Neural crest cell (in vitro differentiated cells): ENCODE measurements at regions not wholly inside any gene's neighbourhood (a gene's known extent, or its start where the extent isn't known, plus 50 kb on each side); places are given as distances from the start of the nearest gene placed in this dataset.

Experiments
- DNase-seq: peaks from one replicate; pipeline ENCODE4 v3.0.0; 2021; ENCODE audit warnings: low read depth, mixed read lengths, low spot score
- H3K27ac Mint-ChIP-seq: one replicate; pipeline ENCODE4 v1.8.0; 2021; ENCODE audit warnings: mild to moderate bottlenecking, mixed read lengths; ENCODE audit not compliant: unreplicated experiment
- H3K27me3 Mint-ChIP-seq: 2 replicates; pipeline ENCODE4 v1.8.0; 2021; ENCODE audit warnings: low read depth, mild to moderate bottlenecking, mixed read lengths
- H3K36me3 Mint-ChIP-seq: 2 replicates; pipeline ENCODE4 v1.8.0; 2021; ENCODE audit warnings: low read depth, mild to moderate bottlenecking, mixed read lengths
- H3K4me1 Mint-ChIP-seq: 2 replicates; pipeline ENCODE4 v1.8.0; 2021; ENCODE audit warnings: mixed read lengths
- H3K4me3 Mint-ChIP-seq: one replicate; pipeline ENCODE4 v1.8.0; 2021; ENCODE audit warnings: mild to moderate bottlenecking, mixed read lengths
- H3K9me3 Mint-ChIP-seq: 2 replicates; pipeline ENCODE4 v1.8.0; 2021; ENCODE audit warnings: mixed read lengths
- CTCF ChIP-seq: fragments of 200-600 bp; sonication (generic); conservative IDR thresholded peaks from 2 replicates; pipeline ENCODE4 v1.5.0; 2021; ENCODE audit warnings: antibody characterized with exemption, mild to moderate bottlenecking

- Mint-ChIP-seq H3K9me3 (peaks cover 13% of the 10 kb centered on the region), H3K4me1 (peaks cover 6% of the 10 kb centered on the region), H3K27ac (no peak overlapping the region), H3K4me3 (no peak overlapping the region), H3K27me3 (no peaks in the 10 kb centered on the region), H3K36me3 (peaks cover 6% of the 10 kb centered on the region)
- DNase-seq: no peak
- TF ChIP-seq CTCF: no peak
Measured at GRCh38 chr9:12961276-12961809, 186.5 kb downstream of the LURAP1L start.

GRCh38 chr9:12963537-12963936, 188.7 kb downstream of the LURAP1L start:
- Mint-ChIP-seq H3K27ac (no peak overlapping the region), H3K4me1 (no peaks in the 10 kb centered on the region), H3K4me3 (no peak overlapping the region), H3K9me3 (peaks cover 5% of the 10 kb centered on the region), H3K36me3 (peaks cover 4% of the 10 kb centered on the region), H3K27me3 (no peaks in the 10 kb centered on the region)
- TF ChIP-seq CTCF: no peak
- DNase-seq: no peak

- TF ChIP-seq CTCF: no peak
- no peaks in the 10 kb centered on the region for H3K27me3 Mint-ChIP-seq
- no peaks in the 10 kb centered on the region for H3K9me3 Mint-ChIP-seq
- no peaks in the 10 kb centered on the region for H3K36me3 Mint-ChIP-seq
- DNase-seq: no peak
- H3K4me1 Mint-ChIP-seq: no peaks in the 10 kb centered on the region
- H3K27ac Mint-ChIP-seq: no peak overlapping the region
- H3K4me3 Mint-ChIP-seq: no peak overlapping the region
Measured at GRCh38 chr9:12964271-12964670, 189.5 kb downstream of the LURAP1L start.

GRCh38 chr9:12965303-12965702, 190.5 kb downstream of the LURAP1L start:
- no peaks in the 10 kb centered on the region for H3K27me3 Mint-ChIP-seq
- no peak for TF ChIP-seq CTCF
- DNase-seq: no peak
- H3K4me3 Mint-ChIP-seq: no peak overlapping the region
- no peak overlapping the region for H3K27ac Mint-ChIP-seq
- H3K36me3 Mint-ChIP-seq: no peaks in the 10 kb centered on the region
- no peaks in the 10 kb centered on the region for H3K4me1 Mint-ChIP-seq
- H3K9me3 Mint-ChIP-seq: no peaks in the 10 kb centered on the region

- Mint-ChIP-seq H3K36me3 (no peaks in the 10 kb centered on the region), H3K4me3 (no peak overlapping the region), H3K27me3 (no peaks in the 10 kb centered on the region), H3K4me1 (peaks cover 18% of the 10 kb centered on the region), H3K9me3 (no peaks in the 10 kb centered on the region), H3K27ac (no peak overlapping the region)
- DNase-seq: no peak
- TF ChIP-seq CTCF: no peak
Measured at GRCh38 chr9:12968093-12968492, 193.3 kb downstream of the LURAP1L start.
